ENCODE measurements at regions not wholly inside any gene's neighbourhood (a gene's known extent, or its start where the extent isn't known, plus 50 kb on each side); places are given as distances from the start of the nearest gene placed in this dataset.

GRCh38 chr11:39304586-39304985, 2154.9 kb downstream of the LRRC4C start:
- ChIA-PET POLR2A (no interaction called here), CTCF (ENCODE audit: low intra/inter-chr PET ratio, low total read pairs) (no interaction called here)
- FAIRE-seq = no peak
- in situ Hi-C loops (cut with HindIII; ENCODE audit: extremely low pct_ligation_motif_present, low pct_unique_long_range_greater_than_20kb) = no loop called here
- TF ChIP-seq ZC3H13 (CRISPR knock-in tag; IDR thresholded peaks at IDR 0.05) (no peak), ZNF468 (CRISPR knock-in tag; IDR thresholded peaks at IDR 0.05) (no peak), SNAI1 (CRISPR knock-in tag; IDR thresholded peaks at IDR 0.05; ENCODE audit: borderline replicate concordance) (no peak), SRY (CRISPR knock-in tag; IDR thresholded peaks at IDR 0.05) (no peak), ZEB1 (IDR thresholded peaks at IDR 0.05; ENCODE audit: insufficient replicate concordance, low read depth) (no peak), ZNF567 (CRISPR knock-in tag; IDR thresholded peaks at IDR 0.05; ENCODE audit: borderline replicate concordance) (no peak), TARDBP (CRISPR knock-in tag; IDR thresholded peaks at IDR 0.05) (no peak), ZNF382 (CRISPR knock-in tag; IDR thresholded peaks at IDR 0.05; ENCODE audit: borderline replicate concordance) (no peak), GATAD1 (CRISPR knock-in tag; IDR thresholded peaks at IDR 0.05) (no peak), HDAC6 (IDR thresholded peaks at IDR 0.05; ENCODE audit: low read depth, low read length) (no peak), MYC (CRISPR knock-in tag; IDR thresholded peaks at IDR 0.05; ENCODE audit: borderline replicate concordance) (no peak), ZNF367 (CRISPR knock-in tag; IDR thresholded peaks at IDR 0.05; ENCODE audit: borderline replicate concordance) (no peak)
- Histone ChIP-seq H4K20me1 (ENCODE audit: insufficient read depth, low read length) (no peaks in the 10 kb centered on the region), H3K27ac (ENCODE audit: extremely low read length, insufficient read depth, low read length) (no peak overlapping the region), H2AFZ (ENCODE audit: low read length) (no peak overlapping the region), H3K4me3 (replicated peaks in 1 of 3; ENCODE audit: insufficient read depth in 1 of 3, low read depth in 2 of 3, low read length in 3 of 3) (no peak overlapping the region), H3K9ac (ENCODE audit: insufficient read depth, low read depth, low read length) (no peak overlapping the region), H3K4me1 (ENCODE audit: insufficient read depth, low read length) (no peaks in the 10 kb centered on the region), H3K36me3 (replicated peaks in 1 of 2; ENCODE audit: control insufficient read depth in 1 of 2, insufficient read depth in 2 of 2, low read length in 2 of 2) (no peaks in the 10 kb centered on the region), H3K4me2 (ENCODE audit: low read depth, low read length) (no peak overlapping the region), H3K9me3 (ENCODE audit: low read length) (no peaks in the 10 kb centered on the region), H3K27me3 (ENCODE audit: control insufficient read depth in 1 of 2, insufficient read depth in 2 of 2, low read length in 2 of 2) (no peaks in the 10 kb centered on the region), H3K79me2 (ENCODE audit: insufficient read depth, low read length) (no peaks in the 10 kb centered on the region)
- no TSS peak for BruUV-seq (replicated peaks)
- WGBS (ENCODE audit: low lambda C conversion rate) = 0% methylated on average over 1 of the region's 1 CpG
- ATAC-seq = no peak
- DNase-seq (ENCODE audit: low spot score) = no peak
- intact Hi-C loops (cut with micrococcal nuclease; ENCODE audit: unreplicated experiment) = no loop called here

Measured in HepG2 (cell line).